NT2/D1 (cell line): ENCODE measurements at regions not wholly inside any gene's neighbourhood (a gene's known extent, or its start where the extent isn't known, plus 50 kb on each side); places are given as distances from the start of the nearest gene placed in this dataset.

Source experiments
- DNase-seq: peaks from one replicate; pipeline ENCODE4 v3.0.0-alpha.2; 2011; ENCODE audit warnings: low read depth, low spot score
- H3K27me3 ChIP-seq: 2 replicates; pipeline ENCODE4 v1.6.0; 2011; ENCODE audit warnings: mild to moderate bottlenecking; ENCODE audit not compliant: insufficient read length, insufficient read depth
- H3K36me3 ChIP-seq: 2 replicates; pipeline ENCODE4 v1.6.1; 2011; ENCODE audit warnings: mild to moderate bottlenecking, low read length, mixed read lengths; ENCODE audit not compliant: insufficient read depth, insufficient read length
- H3K4me1 ChIP-seq: 2 replicates; pipeline ENCODE4 v1.5.1; 2011; ENCODE audit not compliant: insufficient read depth, insufficient read length
- H3K4me3 ChIP-seq: 2 replicates; pipeline ENCODE4 v1.5.1; 2011; ENCODE audit warnings: low read depth; ENCODE audit not compliant: insufficient read length
- H3K9ac ChIP-seq: 2 replicates; pipeline ENCODE4 v1.6.0; 2011; ENCODE audit warnings: low read depth; ENCODE audit not compliant: insufficient read length
- H3K9me3 ChIP-seq: 2 replicates; pipeline ENCODE4 v1.5.1; 2011; ENCODE audit warnings: mild to moderate bottlenecking, low read length; ENCODE audit not compliant: insufficient read depth
- SUZ12 ChIP-seq: IDR thresholded peaks from 2 replicates; pipeline ENCODE4 v1.6.1; 2011; ENCODE audit not compliant: insufficient read length, insufficient read depth; ENCODE audit errors: extremely low read depth
- YY1 ChIP-seq: IDR thresholded peaks from 2 replicates; pipeline ENCODE4 v1.6.1; 2011; ENCODE audit not compliant: insufficient read length, insufficient read depth
- ZNF274 ChIP-seq: IDR thresholded peaks from 2 replicates; pipeline ENCODE4 v1.6.1; 2011; ENCODE audit warnings: mild to moderate bottlenecking, low read depth, low read length

DNA sequence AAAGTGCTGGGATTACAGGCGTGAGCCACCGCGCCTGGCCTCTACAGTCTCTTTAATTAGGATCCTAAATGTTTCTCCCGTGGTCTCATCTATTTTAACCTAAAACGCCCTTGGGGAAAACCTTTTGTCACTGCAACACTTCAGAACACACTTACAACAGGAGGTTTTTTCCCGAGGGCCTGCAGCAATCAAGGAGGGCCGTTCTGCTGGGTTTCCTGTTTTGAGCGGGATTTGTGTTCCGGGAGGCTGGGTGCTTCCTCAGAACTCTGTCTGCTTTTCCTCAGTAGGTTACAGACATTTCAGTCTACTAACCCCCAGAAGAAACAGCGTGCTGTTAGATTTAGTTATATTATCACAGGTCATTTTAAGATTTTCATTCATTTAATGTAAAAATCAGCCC is 65.4 kb upstream of the IRX4 start:
- Histone ChIP-seq H3K4me3 (no peak overlapping the region), H3K27me3 (peaks cover 28% of the 10 kb centered on the region), H3K9me3 (no peaks in the 10 kb centered on the region), H3K4me1 (peaks cover 20% of the 10 kb centered on the region), H3K9ac (no peak overlapping the region), H3K36me3 (no peaks in the 10 kb centered on the region)
- no peak for TF ChIP-seq YY1
- TF ChIP-seq ZNF274: no peak
- TF ChIP-seq SUZ12: no peak
- DNase-seq: no peak

DNA sequence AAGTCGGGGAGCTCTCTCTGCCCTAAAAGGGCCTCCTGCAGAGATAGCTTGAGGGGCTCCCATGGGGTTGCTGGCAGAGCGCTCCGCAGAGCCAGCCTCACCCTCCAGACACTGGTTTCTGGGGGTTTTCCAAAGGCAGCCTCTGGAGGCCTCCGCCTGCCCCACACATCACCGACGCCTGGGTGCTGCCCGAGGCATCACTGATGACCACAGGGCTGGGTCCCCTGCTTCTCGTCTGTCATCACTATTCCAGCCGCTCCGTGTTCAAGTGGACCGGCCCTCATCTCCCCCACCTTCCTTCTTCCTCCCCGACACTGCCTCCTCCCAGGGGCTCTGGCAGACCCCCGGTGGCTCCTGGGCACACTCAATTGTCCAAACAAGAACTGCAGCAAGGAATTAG is 64.1 kb upstream of the IRX4 start:
- TF ChIP-seq SUZ12 (no peak), YY1 (no peak), ZNF274 (no peak)
- DNase-seq: no peak
- Histone ChIP-seq H3K36me3 (no peaks in the 10 kb centered on the region), H3K4me1 (peaks cover 16% of the 10 kb centered on the region), H3K27me3 (peaks cover 36% of the 10 kb centered on the region), H3K4me3 (no peak overlapping the region), H3K9ac (no peak overlapping the region), H3K9me3 (no peaks in the 10 kb centered on the region)

DNA sequence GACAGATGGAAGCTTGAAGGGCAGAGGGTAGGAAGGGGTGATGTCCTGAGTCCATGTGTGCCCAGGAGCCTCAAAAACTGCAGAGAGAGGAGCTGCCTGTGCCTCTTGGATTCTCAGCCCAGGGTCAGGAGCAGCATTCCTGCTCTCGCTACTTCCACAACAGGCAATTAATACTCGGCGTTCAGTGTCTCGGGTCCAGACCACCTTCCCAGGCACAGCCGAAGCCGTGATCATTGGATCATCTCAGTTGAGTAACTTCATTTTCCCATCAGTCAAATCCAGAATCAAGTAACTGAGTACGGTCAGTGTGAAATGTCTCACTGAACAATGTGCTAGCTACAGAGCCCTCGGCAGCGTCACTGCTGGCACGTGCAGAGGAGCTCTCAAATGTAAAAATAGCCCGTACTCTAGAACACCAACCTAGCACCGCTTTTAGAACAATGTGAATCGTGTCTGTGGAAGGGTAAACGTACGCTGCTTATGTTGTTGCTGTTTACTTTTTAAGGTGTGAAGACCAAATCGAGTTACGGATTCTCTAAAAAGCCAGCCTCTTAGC is 63.5 kb upstream of the IRX4 start:
- H3K9me3 ChIP-seq: no peaks in the 10 kb centered on the region
- peaks cover 10% of the 10 kb centered on the region for H3K4me1 ChIP-seq
- peaks cover 36% of the 10 kb centered on the region for H3K27me3 ChIP-seq
- TF ChIP-seq SUZ12 (no peak), ZNF274 (no peak), YY1 (no peak)
- no peak for DNase-seq
- no peak overlapping the region for H3K4me3 ChIP-seq
- no peak overlapping the region for H3K9ac ChIP-seq
- H3K36me3 ChIP-seq: no peaks in the 10 kb centered on the region

DNA sequence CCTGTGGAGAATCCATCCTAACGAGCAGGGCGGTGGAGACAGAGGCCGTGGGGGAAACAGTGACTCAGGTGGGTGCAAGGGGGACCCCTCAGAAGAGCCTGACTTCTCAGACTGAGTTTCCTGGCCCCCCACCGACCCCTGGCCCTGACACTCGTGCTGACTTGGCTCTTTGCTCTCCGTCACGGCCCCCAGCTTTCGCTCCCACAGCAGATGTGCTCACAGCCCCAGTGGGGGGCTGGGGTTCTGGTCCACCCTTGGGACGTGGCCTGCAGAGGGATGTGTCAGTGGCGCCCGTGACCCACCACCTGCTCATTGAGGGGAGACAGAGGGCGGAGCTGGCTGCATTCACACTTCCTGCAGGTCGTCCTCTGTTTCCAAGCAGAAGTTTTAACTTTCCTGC is 62.9 kb upstream of the IRX4 start:
- Histone ChIP-seq H3K9me3 (no peaks in the 10 kb centered on the region), H3K9ac (no peak overlapping the region), H3K4me1 (peaks cover 10% of the 10 kb centered on the region), H3K4me3 (no peak overlapping the region), H3K36me3 (no peaks in the 10 kb centered on the region), H3K27me3 (peaks cover 33% of the 10 kb centered on the region)
- no peak for DNase-seq
- TF ChIP-seq ZNF274 (no peak), YY1 (no peak), SUZ12 (no peak)

DNA sequence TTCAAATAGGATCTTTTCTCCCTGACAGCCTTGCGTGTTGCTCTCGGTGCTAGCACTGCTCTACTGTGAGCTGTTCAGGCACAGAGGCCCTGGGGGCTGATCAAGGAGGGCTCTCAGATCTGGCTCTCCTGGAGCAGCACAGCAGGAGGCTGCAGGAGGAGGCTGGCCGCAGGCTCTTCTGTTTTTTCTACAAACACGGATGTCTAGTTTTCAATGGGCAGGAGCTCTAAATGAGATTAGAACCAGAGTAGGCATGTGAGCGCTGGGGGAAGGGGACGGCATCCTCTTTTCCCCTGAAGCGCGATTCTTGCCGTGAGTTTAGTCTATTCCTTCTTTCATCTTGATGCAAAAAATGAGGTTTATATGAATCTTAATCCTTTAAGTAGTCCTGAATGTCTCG is 61.7 kb upstream of the IRX4 start:
- no peak for DNase-seq
- Histone ChIP-seq H3K4me3 (no peak overlapping the region), H3K36me3 (no peaks in the 10 kb centered on the region), H3K4me1 (peaks cover 10% of the 10 kb centered on the region), H3K27me3 (peaks cover 32% of the 10 kb centered on the region), H3K9ac (no peak overlapping the region), H3K9me3 (no peaks in the 10 kb centered on the region)
- TF ChIP-seq SUZ12 (no peak), ZNF274 (no peak), YY1 (no peak)

DNA sequence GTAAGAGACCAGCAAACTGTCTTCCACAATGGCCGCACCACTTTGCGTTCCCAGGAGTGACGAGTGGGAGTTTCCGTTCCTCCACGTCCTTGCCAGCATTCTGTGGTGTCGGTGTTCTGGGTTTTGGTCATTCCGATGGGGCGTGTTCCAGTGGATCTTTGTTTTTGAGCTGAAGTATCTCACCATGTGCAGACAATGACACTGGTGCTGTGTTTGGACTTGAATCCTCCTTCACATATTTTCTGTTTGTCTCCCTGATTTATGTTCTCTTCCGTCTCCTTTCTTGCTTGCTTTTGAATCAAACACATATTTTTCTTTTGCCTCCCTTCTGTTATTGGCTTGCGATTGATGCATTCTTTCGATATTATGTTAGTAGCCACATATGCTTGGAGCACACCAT is 60.8 kb upstream of the IRX4 start:
- no peaks in the 10 kb centered on the region for H3K9me3 ChIP-seq
- TF ChIP-seq YY1 (no peak), SUZ12 (no peak), ZNF274 (no peak)
- H3K27me3 ChIP-seq: peaks cover 32% of the 10 kb centered on the region
- H3K36me3 ChIP-seq: no peaks in the 10 kb centered on the region
- H3K9ac ChIP-seq: no peak overlapping the region
- H3K4me1 ChIP-seq: peaks cover 10% of the 10 kb centered on the region
- H3K4me3 ChIP-seq: no peak overlapping the region
- no peak for DNase-seq

DNA sequence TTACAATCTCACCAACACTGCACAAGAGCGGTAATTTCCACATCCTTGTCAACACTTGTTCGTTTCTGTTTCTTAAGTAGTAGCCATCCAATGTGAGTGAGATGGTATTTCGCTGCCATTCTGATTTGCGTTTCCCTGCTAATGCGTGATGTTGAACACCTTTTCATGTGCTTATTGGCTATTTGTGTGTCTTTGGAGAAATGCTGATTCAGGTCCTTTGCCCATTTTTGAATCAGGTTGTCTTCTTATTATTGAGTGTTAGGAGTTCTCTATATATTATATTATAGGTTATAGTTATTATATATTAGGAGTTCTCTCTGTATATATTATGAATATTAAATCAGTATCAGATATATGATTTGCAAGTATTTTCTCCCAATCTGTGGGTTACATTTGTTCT is 59.9 kb upstream of the IRX4 start:
- H3K36me3 ChIP-seq: no peaks in the 10 kb centered on the region
- H3K4me1 ChIP-seq: peaks cover 10% of the 10 kb centered on the region
- no peak overlapping the region for H3K4me3 ChIP-seq
- H3K9me3 ChIP-seq: no peaks in the 10 kb centered on the region
- H3K9ac ChIP-seq: no peak overlapping the region
- no peak for TF ChIP-seq YY1
- TF ChIP-seq ZNF274: no peak
- TF ChIP-seq SUZ12: no peak
- DNase-seq: no peak
- peaks cover 32% of the 10 kb centered on the region for H3K27me3 ChIP-seq
